Suprapubic skin (tissue), 4 donors: ENCODE measurements at regions not wholly inside any gene's neighbourhood (a gene's known extent, or its start where the extent isn't known, plus 50 kb on each side); places are given as distances from the start of the nearest gene placed in this dataset.

ENCODE experiments used
- DNase-seq, 2 donors: peaks; one replicate each; pipeline ENCODE4 v3.0.0-alpha.2; 2019; ENCODE audit warnings: low spot score in 2 of 2
- H3K27ac ChIP-seq: fragments of 200-600 bp; sonication (generic); one replicate; pipeline ENCODE4 v1.5.1; 2019
- H3K27me3 ChIP-seq: fragments of 200-600 bp; sonication (generic); one replicate; pipeline ENCODE4 v1.5.1; 2019
- H3K36me3 ChIP-seq: fragments of 200-600 bp; sonication (generic); one replicate; pipeline ENCODE4 v1.5.1; 2019
- H3K4me1 ChIP-seq: fragments of 200-600 bp; sonication (generic); one replicate; pipeline ENCODE4 v1.5.1; 2019
- H3K4me3 ChIP-seq: fragments of 200-600 bp; sonication (generic); one replicate; pipeline ENCODE4 v1.5.1; 2019; ENCODE audit warnings: mild to moderate bottlenecking
- H3K9me3 ChIP-seq: fragments of 200-600 bp; sonication (generic); one replicate; pipeline ENCODE4 v1.5.1; 2019
- CTCF ChIP-seq, 2 donors: fragments of 200-600 bp in 1 of 2; fragments of 450-650 bp in 1 of 2; sonication (generic) in 1 of 2; IDR thresholded peaks; one replicate each; pipeline ENCODE4 v1.5.1; 2016 to 2019; ENCODE audit warnings: antibody characterized with exemption in 2 of 2, mild to moderate bottlenecking in 1 of 2, moderate library complexity in 1 of 2
- EP300 ChIP-seq: sonication (generic); formaldehyde crosslinking; IDR thresholded peaks from one replicate; pipeline ENCODE4 v1.6.1; 2017; ENCODE audit warnings: antibody characterized with exemption
- POLR2A ChIP-seq, 2 donors: fragments of 450-650 bp; IDR thresholded peaks; one replicate each; pipeline ENCODE4 v1.6.1; 2017; ENCODE audit warnings: antibody characterized with exemption in 2 of 2, mild to moderate bottlenecking in 2 of 2, moderate library complexity in 2 of 2
- POLR2AphosphoS5 ChIP-seq, 3 donors: sonication (generic); formaldehyde crosslinking; IDR thresholded peaks; one replicate each; pipeline ENCODE4 v1.6.1; 2017; ENCODE audit warnings: antibody characterized with exemption in 3 of 3
- WGBS: methylation state at CpG from one replicate; pipeline ENCODE4 v1.1.5; 2018; 5-methylcytosine and 5-hydroxymethylcytosine counted together

GRCh38 chr20:51190783-51191180 is 167.9 kb upstream of the KCNG1 start:
- TF ChIP-seq POLR2A (IDR thresholded peaks at IDR 0.05) (no peak), CTCF (IDR thresholded peaks at IDR 0.05) (no peak), POLR2AphosphoS5 (IDR thresholded peaks at IDR 0.05) (no peak), EP300 (no peak)
- Histone ChIP-seq H3K4me3 (no peak overlapping the region), H3K27ac (no peak overlapping the region), H3K27me3 (peaks cover 6% of the 10 kb centered on the region), H3K4me1 (no peaks in the 10 kb centered on the region), H3K9me3 (no peaks in the 10 kb centered on the region), H3K36me3 (no peaks in the 10 kb centered on the region)
- DNase-seq = no peak
- 63% methylated on average over 12 of the region's 12 CpGs for WGBS

- 75% methylated on average over 12 of the region's 12 CpGs for WGBS
- Histone ChIP-seq H3K9me3 (no peaks in the 10 kb centered on the region), H3K4me1 (no peaks in the 10 kb centered on the region), H3K27ac (no peak overlapping the region), H3K36me3 (no peaks in the 10 kb centered on the region), H3K4me3 (no peak overlapping the region), H3K27me3 (peaks cover 4% of the 10 kb centered on the region)
- no peak for DNase-seq
- TF ChIP-seq POLR2AphosphoS5 (IDR thresholded peaks at IDR 0.05) = no peak
- no peak for TF ChIP-seq CTCF (IDR thresholded peaks at IDR 0.05)
- TF ChIP-seq POLR2A (IDR thresholded peaks at IDR 0.05) = no peak
- TF ChIP-seq EP300 = no peak
Measured at GRCh38 chr20:51189814-51190782, 167.2 kb upstream of the KCNG1 start.

GRCh38 chr20:51188941-51189340 is 166.0 kb upstream of the KCNG1 start:
- no peak for TF ChIP-seq POLR2A (IDR thresholded peaks at IDR 0.05)
- TF ChIP-seq EP300 = no peak
- TF ChIP-seq CTCF (IDR thresholded peaks at IDR 0.05) = no peak
- TF ChIP-seq POLR2AphosphoS5 (IDR thresholded peaks at IDR 0.05) = no peak
- Histone ChIP-seq H3K4me3 (no peak overlapping the region), H3K36me3 (no peaks in the 10 kb centered on the region), H3K9me3 (no peaks in the 10 kb centered on the region), H3K27ac (no peak overlapping the region), H3K27me3 (peaks cover 4% of the 10 kb centered on the region), H3K4me1 (no peaks in the 10 kb centered on the region)
- no peak for DNase-seq
- WGBS = 75% methylated on average over 10 of the region's 10 CpGs

- TF ChIP-seq POLR2A (IDR thresholded peaks at IDR 0.05) (no peak), POLR2AphosphoS5 (IDR thresholded peaks at IDR 0.05) (no peak), CTCF (IDR thresholded peaks at IDR 0.05) (no peak), EP300 (no peak)
- Histone ChIP-seq H3K4me1 (no peaks in the 10 kb centered on the region), H3K4me3 (no peak overlapping the region), H3K36me3 (no peaks in the 10 kb centered on the region), H3K27me3 (peaks cover 4% of the 10 kb centered on the region), H3K9me3 (no peaks in the 10 kb centered on the region), H3K27ac (no peak overlapping the region)
- no peak for DNase-seq
- WGBS = 69% methylated on average over 9 of the region's 9 CpGs
Measured at GRCh38 chr20:51187261-51187660, 164.4 kb upstream of the KCNG1 start.

- no peak overlapping the region for H3K27ac ChIP-seq
- TF ChIP-seq CTCF (IDR thresholded peaks at IDR 0.05) = no peak
- TF ChIP-seq EP300 = no peak
- H3K36me3 ChIP-seq = no peaks in the 10 kb centered on the region
- DNase-seq = no peak
- no peaks in the 10 kb centered on the region for H3K9me3 ChIP-seq
- peaks cover 4% of the 10 kb centered on the region for H3K27me3 ChIP-seq
- no peak overlapping the region for H3K4me3 ChIP-seq
- WGBS = 77% methylated on average over 4 of the region's 4 CpGs
- no peaks in the 10 kb centered on the region for H3K4me1 ChIP-seq
Measured at GRCh38 chr20:51185861-51186260, 163.0 kb upstream of the KCNG1 start.
